ENCODE measurements at regions not wholly inside any gene's neighbourhood (a gene's known extent, or its start where the extent isn't known, plus 50 kb on each side); places are given as distances from the start of the nearest gene placed in this dataset.

GRCh38 chr4:13876940-13877339, 249.4 kb upstream of the BOD1L1 start:
- Histone ChIP-seq H3K36me3 (no peaks in the 10 kb centered on the region), H3K9me3 (no peaks in the 10 kb centered on the region), H3K4me1 (no peaks in the 10 kb centered on the region), H3K27ac (no peak overlapping the region), H3K4me3 (no peak overlapping the region), H3K27me3 (no peaks in the 10 kb centered on the region)
- in situ Hi-C loops (cut with MboI; ENCODE audit: low sequenced_read_pairs in 4 of 4) (no loop called here), intact Hi-C loops (cut with DNase I; ENCODE audit: low total_unique reads) (no loop called here)
- TF ChIP-seq POLR2A (IDR thresholded peaks at IDR 0.05) (no peak), CTCF (IDR thresholded peaks at IDR 0.05 in 4 of 5, conservative IDR thresholded peaks at IDR 0.05 in 1 of 5) (no peak)
- DNase-seq (no peak), ATAC-seq (no peak)

GRCh38 chr4:13877626-13878025, 250.1 kb upstream of the BOD1L1 start:
- DNase-seq (no peak), ATAC-seq (no peak)
- intact Hi-C loops (cut with DNase I; ENCODE audit: low total_unique reads) (no loop called here), in situ Hi-C loops (cut with MboI; ENCODE audit: low sequenced_read_pairs in 4 of 4) (no loop called here)
- Histone ChIP-seq H3K27me3 (no peaks in the 10 kb centered on the region), H3K4me3 (no peak overlapping the region), H3K27ac (no peak overlapping the region), H3K9me3 (no peaks in the 10 kb centered on the region), H3K36me3 (no peaks in the 10 kb centered on the region), H3K4me1 (no peaks in the 10 kb centered on the region)
- no peak for TF ChIP-seq CTCF (IDR thresholded peaks at IDR 0.05 in 4 of 5, conservative IDR thresholded peaks at IDR 0.05 in 1 of 5)
- TF ChIP-seq POLR2A (IDR thresholded peaks at IDR 0.05) = no peak

GRCh38 chr4:13881892-13882291, 254.4 kb upstream of the BOD1L1 start:
- no peaks in the 10 kb centered on the region for H3K27me3 ChIP-seq
- intact Hi-C loops (cut with DNase I; ENCODE audit: low total_unique reads) = no loop called here
- DNase-seq = no peak
- no peak overlapping the region for H3K27ac ChIP-seq
- TF ChIP-seq POLR2A (IDR thresholded peaks at IDR 0.05) (no peak), CTCF (IDR thresholded peaks at IDR 0.05 in 4 of 5, conservative IDR thresholded peaks at IDR 0.05 in 1 of 5) (no peak)
- no peak for ATAC-seq
- in situ Hi-C loops (cut with MboI; ENCODE audit: low sequenced_read_pairs in 4 of 4) = no loop called here
- no peaks in the 10 kb centered on the region for H3K4me1 ChIP-seq
- H3K36me3 ChIP-seq = no peaks in the 10 kb centered on the region
- no peaks in the 10 kb centered on the region for H3K9me3 ChIP-seq
- no peak overlapping the region for H3K4me3 ChIP-seq

GRCh38 chr4:13887010-13887409, 259.5 kb upstream of the BOD1L1 start:
- in situ Hi-C loops (cut with MboI; ENCODE audit: low sequenced_read_pairs in 4 of 4) = no loop called here
- no peaks in the 10 kb centered on the region for H3K27me3 ChIP-seq
- no peaks in the 10 kb centered on the region for H3K9me3 ChIP-seq
- no peak overlapping the region for H3K4me3 ChIP-seq
- TF ChIP-seq CTCF (IDR thresholded peaks at IDR 0.05 in 4 of 5, conservative IDR thresholded peaks at IDR 0.05 in 1 of 5) = no peak
- no peak for TF ChIP-seq POLR2A (IDR thresholded peaks at IDR 0.05)
- no peak for DNase-seq
- H3K36me3 ChIP-seq = no peaks in the 10 kb centered on the region
- no peaks in the 10 kb centered on the region for H3K4me1 ChIP-seq
- intact Hi-C loops (cut with DNase I; ENCODE audit: low total_unique reads) = no loop called here
- ATAC-seq = no peak
- no peak overlapping the region for H3K27ac ChIP-seq

GRCh38 chr4:13888112-13888511, 260.6 kb upstream of the BOD1L1 start:
- TF ChIP-seq POLR2A (IDR thresholded peaks at IDR 0.05) = no peak
- no peak for TF ChIP-seq CTCF (IDR thresholded peaks at IDR 0.05 in 4 of 5, conservative IDR thresholded peaks at IDR 0.05 in 1 of 5)
- H3K4me1 ChIP-seq = no peaks in the 10 kb centered on the region
- intact Hi-C loops (cut with DNase I; ENCODE audit: low total_unique reads) = no loop called here

More at GRCh38 chr4:13888112-13888511, 260.6 kb upstream of the BOD1L1 start:
- Histone ChIP-seq H3K9me3 (no peaks in the 10 kb centered on the region), H3K4me3 (no peak overlapping the region), H3K36me3 (no peaks in the 10 kb centered on the region), H3K27ac (no peak overlapping the region), H3K27me3 (no peaks in the 10 kb centered on the region)
- in situ Hi-C loops (cut with MboI; ENCODE audit: low sequenced_read_pairs in 4 of 4) = no loop called here
- no peak for ATAC-seq
- DNase-seq = no peak

All from gastrocnemius medialis (tissue), 4 donors.